ENCODE measurements at regions not wholly inside any gene's neighbourhood (a gene's known extent, or its start where the extent isn't known, plus 50 kb on each side); places are given as distances from the start of the nearest gene placed in this dataset.
"Not testable (repeated sequence)": the region's sequence is repeated elsewhere in the genome, so short reads cannot be mapped to it uniquely, and the experiment has no call there.

DNA sequence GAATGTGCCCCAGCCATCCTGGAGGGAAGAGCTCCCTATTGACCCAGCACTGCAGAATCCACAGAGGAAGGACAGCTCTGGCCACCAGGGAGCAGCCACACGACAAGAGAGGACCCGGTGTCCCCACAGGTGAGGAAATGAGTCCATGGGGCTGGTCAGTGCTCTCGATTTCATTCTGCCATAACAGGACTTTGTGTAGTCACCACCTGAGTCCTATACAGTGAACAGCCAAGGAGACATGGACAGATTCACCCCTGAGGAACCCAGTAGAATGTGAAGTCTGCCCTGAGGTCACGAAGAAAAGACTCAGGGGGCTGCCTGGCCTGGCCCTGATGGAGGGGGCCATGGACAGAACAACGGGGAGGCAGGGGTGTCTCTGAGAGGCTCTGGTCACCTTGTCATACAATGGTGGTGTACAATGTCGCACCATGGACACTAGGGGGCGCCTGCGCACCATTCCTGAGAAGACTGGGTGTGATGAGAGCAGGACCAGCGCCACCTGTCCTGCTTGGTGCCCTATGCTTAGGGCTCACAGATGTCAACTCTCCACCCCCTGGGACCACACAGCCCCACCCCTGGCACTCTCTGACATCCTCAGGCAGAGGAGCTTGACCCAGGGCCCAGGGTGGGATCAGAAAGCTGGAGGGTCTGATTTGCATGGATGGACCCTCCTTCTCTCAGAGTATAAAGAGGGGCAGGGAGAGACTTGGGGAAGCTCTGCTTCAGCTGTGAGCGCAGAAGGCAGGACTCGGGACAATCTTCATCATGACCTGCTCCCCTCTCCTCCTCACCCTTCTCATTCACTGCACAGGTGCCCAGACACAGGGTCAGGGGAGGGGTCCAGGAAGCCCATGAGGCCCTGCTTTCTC, 77.4 kb downstream of the VPREB1 start:
- TF ChIP-seq, protein P1, sequence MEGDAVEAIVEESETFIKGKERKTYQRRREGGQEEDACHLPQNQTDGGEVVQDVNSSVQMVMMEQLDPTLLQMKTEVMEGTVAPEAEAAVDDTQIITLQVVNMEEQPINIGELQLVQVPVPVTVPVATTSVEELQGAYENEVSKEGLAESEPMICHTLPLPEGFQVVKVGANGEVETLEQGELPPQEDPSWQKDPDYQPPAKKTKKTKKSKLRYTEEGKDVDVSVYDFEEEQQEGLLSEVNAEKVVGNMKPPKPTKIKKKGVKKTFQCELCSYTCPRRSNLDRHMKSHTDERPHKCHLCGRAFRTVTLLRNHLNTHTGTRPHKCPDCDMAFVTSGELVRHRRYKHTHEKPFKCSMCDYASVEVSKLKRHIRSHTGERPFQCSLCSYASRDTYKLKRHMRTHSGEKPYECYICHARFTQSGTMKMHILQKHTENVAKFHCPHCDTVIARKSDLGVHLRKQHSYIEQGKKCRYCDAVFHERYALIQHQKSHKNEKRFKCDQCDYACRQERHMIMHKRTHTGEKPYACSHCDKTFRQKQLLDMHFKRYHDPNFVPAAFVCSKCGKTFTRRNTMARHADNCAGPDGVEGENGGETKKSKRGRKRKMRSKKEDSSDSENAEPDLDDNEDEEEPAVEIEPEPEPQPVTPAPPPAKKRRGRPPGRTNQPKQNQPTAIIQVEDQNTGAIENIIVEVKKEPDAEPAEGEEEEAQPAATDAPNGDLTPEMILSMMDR (IDR thresholded peaks at IDR 0.05) = peak; percentile 65 to 83
- H3K27me3 ChIP-seq, H3K9me3 ChIP-seq, H3K4me3 ChIP-seq, H3K4me1 ChIP-seq, H3K27ac ChIP-seq: not testable (repeated sequence)
- DNase-seq (ENCODE audit: low spot score) = peak; percentile 69
- H3K36me3 ChIP-seq = peaks cover 14% of the 10 kb centered on the region

DNA sequence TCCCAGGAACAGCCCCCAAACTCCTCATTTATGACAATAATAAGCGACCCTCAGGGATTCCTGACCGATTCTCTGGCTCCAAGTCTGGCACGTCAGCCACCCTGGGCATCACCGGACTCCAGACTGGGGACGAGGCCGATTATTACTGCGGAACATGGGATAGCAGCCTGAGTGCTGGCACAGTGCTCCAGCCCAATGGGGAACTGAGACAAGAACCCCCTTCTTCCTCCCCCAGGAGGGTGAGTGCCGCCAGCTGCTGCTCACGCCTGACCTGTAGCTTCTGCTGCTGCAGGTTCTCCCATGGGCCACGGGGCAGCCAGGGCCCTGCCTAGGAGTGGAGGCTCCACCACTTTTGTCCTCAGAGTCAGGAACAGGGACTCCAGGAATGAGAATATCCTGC, 78.2 kb downstream of the VPREB1 start:
- H3K4me3 ChIP-seq = no peak overlapping the region
- no peaks in the 10 kb centered on the region for H3K4me1 ChIP-seq
- no peak for DNase-seq (ENCODE audit: low spot score)
- no peak overlapping the region for H3K27ac ChIP-seq
- H3K9me3 ChIP-seq = no peaks in the 10 kb centered on the region
- no peaks in the 10 kb centered on the region for H3K27me3 ChIP-seq
- H3K36me3 ChIP-seq = peaks cover 14% of the 10 kb centered on the region
- TF ChIP-seq, protein P1 (IDR thresholded peaks at IDR 0.05) = no peak

GRCh38 chr22:22327723-22328122, 83.1 kb downstream of the VPREB1 start:
- Histone ChIP-seq H3K27me3 (no peaks in the 10 kb centered on the region), H3K27ac (no peak overlapping the region), H3K4me3 (no peak overlapping the region), H3K36me3 (no peaks in the 10 kb centered on the region), H3K9me3 (no peaks in the 10 kb centered on the region), H3K4me1 (no peaks in the 10 kb centered on the region)
- TF ChIP-seq, protein P1 (IDR thresholded peaks at IDR 0.05) = no peak
- no peak for DNase-seq (ENCODE audit: low spot score)

- no peak for DNase-seq (ENCODE audit: low spot score)
- no peaks in the 10 kb centered on the region for H3K27me3 ChIP-seq
- no peaks in the 10 kb centered on the region for H3K4me1 ChIP-seq
- no peaks in the 10 kb centered on the region for H3K36me3 ChIP-seq
- no peak overlapping the region for H3K27ac ChIP-seq
- H3K9me3 ChIP-seq = no peaks in the 10 kb centered on the region
- TF ChIP-seq, protein P1 (IDR thresholded peaks at IDR 0.05) = no peak
- H3K4me3 ChIP-seq = no peak overlapping the region
These were observed 85.2 kb downstream of the VPREB1 start for GRCh38 chr22:22329792-22330191.

GRCh38 chr22:22335640-22336039, 91.1 kb downstream of the VPREB1 start:
- H3K4me3 ChIP-seq; H3K9me3 ChIP-seq; DNase-seq (ENCODE audit: low spot score); H3K4me1 ChIP-seq; H3K36me3 ChIP-seq; H3K27ac ChIP-seq; H3K27me3 ChIP-seq: not testable (repeated sequence)

DNA sequence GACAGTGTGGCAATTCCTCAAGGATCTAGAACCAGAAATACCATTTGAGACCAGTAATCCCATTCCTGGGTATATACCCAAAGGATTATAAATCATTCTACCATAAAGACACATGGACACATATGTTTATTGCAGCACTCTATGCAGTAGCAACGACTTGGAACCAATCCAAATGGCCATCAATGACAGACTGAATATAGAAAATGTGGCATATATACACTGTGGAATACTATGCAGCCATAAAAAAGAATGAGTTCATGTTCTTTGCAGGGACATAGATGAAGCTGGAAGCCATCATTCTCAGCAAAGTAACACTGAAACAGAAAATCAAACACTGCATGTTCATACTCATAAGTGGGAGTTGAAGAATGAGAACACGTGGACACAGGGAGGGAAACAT, 91.7 kb downstream of the VPREB1 start:
- H3K4me1 ChIP-seq; H3K36me3 ChIP-seq; DNase-seq (ENCODE audit: low spot score); H3K9me3 ChIP-seq; H3K27ac ChIP-seq; H3K4me3 ChIP-seq; H3K27me3 ChIP-seq: not testable (repeated sequence)

DNA sequence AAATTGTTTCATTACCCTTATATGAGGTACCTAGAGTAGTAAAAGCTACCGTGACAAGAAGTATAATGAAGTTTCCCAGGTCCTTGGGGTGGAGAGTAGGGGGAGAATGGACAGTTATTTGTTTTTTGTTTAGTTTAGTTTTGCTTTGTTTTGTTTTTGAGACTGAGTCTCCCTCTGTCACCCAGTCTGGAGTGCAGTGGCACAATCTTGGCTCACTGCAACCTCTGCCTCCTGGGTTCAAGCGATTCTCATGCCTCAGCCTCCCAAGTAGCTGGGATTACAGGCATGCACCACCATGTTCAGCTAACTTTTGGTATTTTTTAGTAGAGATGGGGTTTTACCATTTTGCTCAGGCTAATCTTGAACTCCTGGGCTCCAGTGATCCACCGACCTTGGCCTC, 94.2 kb downstream of the VPREB1 start:
- H3K27me3 ChIP-seq; H3K27ac ChIP-seq; H3K4me3 ChIP-seq; H3K36me3 ChIP-seq; DNase-seq (ENCODE audit: low spot score); H3K4me1 ChIP-seq; H3K9me3 ChIP-seq: not testable (repeated sequence)
